ENCODE measurements at regions not wholly inside any gene's neighbourhood (a gene's known extent, or its start where the extent isn't known, plus 50 kb on each side); places are given as distances from the start of the nearest gene placed in this dataset.

GRCh38 chr1:239675735-239676134 lies 289.4 kb downstream of the CHRM3 start:
- H3K27me3 ChIP-seq = no peaks in the 10 kb centered on the region
- no peaks in the 10 kb centered on the region for H3K36me3 ChIP-seq
- H3K9me3 ChIP-seq = no peaks in the 10 kb centered on the region
- DNase-seq (ENCODE audit: low spot score in 2 of 2) = no peak
- H3K4me3 ChIP-seq = no peak overlapping the region
- intact Hi-C loops (cut with DNase I; ENCODE audit: low total_unique reads) = no loop called here
- no peaks in the 10 kb centered on the region for H3K4me1 ChIP-seq
- H3K27ac ChIP-seq = no peak overlapping the region
- TF ChIP-seq POLR2A (IDR thresholded peaks at IDR 0.05) = no peak

GRCh38 chr1:239676522-239677273 lies 290.3 kb downstream of the CHRM3 start:
- Histone ChIP-seq H3K9me3 (no peaks in the 10 kb centered on the region), H3K36me3 (no peaks in the 10 kb centered on the region), H3K27ac (no peak overlapping the region), H3K4me3 (no peak overlapping the region), H3K27me3 (no peaks in the 10 kb centered on the region), H3K4me1 (no peaks in the 10 kb centered on the region)
- TF ChIP-seq POLR2AphosphoS5 (IDR thresholded peaks at IDR 0.05) (no peak), POLR2A (IDR thresholded peaks at IDR 0.05) (no peak), CTCF (IDR thresholded peaks at IDR 0.05) (no peak)
- intact Hi-C loops (cut with DNase I; ENCODE audit: low total_unique reads) = no loop called here
- DNase-seq (ENCODE audit: low spot score in 2 of 2) = no peak

- no peaks in the 10 kb centered on the region for H3K27me3 ChIP-seq
- intact Hi-C loops (cut with DNase I; ENCODE audit: low total_unique reads) = no loop called here
- TF ChIP-seq POLR2A (IDR thresholded peaks at IDR 0.05) (no peak), POLR2AphosphoS5 (IDR thresholded peaks at IDR 0.05) (no peak)
- H3K4me3 ChIP-seq = no peak overlapping the region
- no peak for DNase-seq (ENCODE audit: low spot score in 2 of 2)
- no peaks in the 10 kb centered on the region for H3K4me1 ChIP-seq
- H3K36me3 ChIP-seq = no peaks in the 10 kb centered on the region
- H3K9me3 ChIP-seq = no peaks in the 10 kb centered on the region
- no peak overlapping the region for H3K27ac ChIP-seq
Observed at GRCh38 chr1:239677362-239677761, 291.0 kb downstream of the CHRM3 start.

- H3K4me1 ChIP-seq = no peaks in the 10 kb centered on the region
- no peak overlapping the region for H3K4me3 ChIP-seq
- H3K9me3 ChIP-seq = no peaks in the 10 kb centered on the region
- no peak for TF ChIP-seq CTCF (IDR thresholded peaks at IDR 0.05)
- no peak for TF ChIP-seq POLR2A (IDR thresholded peaks at IDR 0.05)
- no peak for TF ChIP-seq POLR2AphosphoS5 (IDR thresholded peaks at IDR 0.05)
- no peaks in the 10 kb centered on the region for H3K36me3 ChIP-seq
- no peak overlapping the region for H3K27ac ChIP-seq
- DNase-seq (ENCODE audit: low spot score in 2 of 2) = no peak
- H3K27me3 ChIP-seq = no peaks in the 10 kb centered on the region
- intact Hi-C loops (cut with DNase I; ENCODE audit: low total_unique reads) = no loop called here
Observed at GRCh38 chr1:239678181-239678580, 291.8 kb downstream of the CHRM3 start.

GRCh38 chr1:239682046-239682445 lies 295.7 kb downstream of the CHRM3 start:
- TF ChIP-seq POLR2A (IDR thresholded peaks at IDR 0.05) = no peak
- H3K9me3 ChIP-seq = no peaks in the 10 kb centered on the region
- no peaks in the 10 kb centered on the region for H3K36me3 ChIP-seq
- no peak for DNase-seq (ENCODE audit: low spot score in 2 of 2)
- no peaks in the 10 kb centered on the region for H3K27me3 ChIP-seq
- no peak overlapping the region for H3K27ac ChIP-seq
- intact Hi-C loops (cut with DNase I; ENCODE audit: low total_unique reads) = no loop called here
- no peaks in the 10 kb centered on the region for H3K4me1 ChIP-seq
- no peak overlapping the region for H3K4me3 ChIP-seq

- no peak overlapping the region for H3K4me3 ChIP-seq
- H3K4me1 ChIP-seq = no peaks in the 10 kb centered on the region
- TF ChIP-seq POLR2A (IDR thresholded peaks at IDR 0.05) (no peak), POLR2AphosphoS5 (IDR thresholded peaks at IDR 0.05) (no peak), CTCF (IDR thresholded peaks at IDR 0.05) (no peak)
- H3K36me3 ChIP-seq = no peaks in the 10 kb centered on the region
- no peak overlapping the region for H3K27ac ChIP-seq
- no peaks in the 10 kb centered on the region for H3K27me3 ChIP-seq
- intact Hi-C loops (cut with DNase I; ENCODE audit: low total_unique reads) = no loop called here
- no peak for DNase-seq (ENCODE audit: low spot score in 2 of 2)
- H3K9me3 ChIP-seq = no peaks in the 10 kb centered on the region
Observed at GRCh38 chr1:239682960-239683359, 296.6 kb downstream of the CHRM3 start.

All from breast epithelium (tissue), 4 donors.